K562 (cell line): ENCODE measurements at regions not wholly inside any gene's neighbourhood (a gene's known extent, or its start where the extent isn't known, plus 50 kb on each side); places are given as distances from the start of the nearest gene placed in this dataset.
"Not testable (repeated sequence)": the region's sequence is repeated elsewhere in the genome, so short reads cannot be mapped to it uniquely, and the experiment has no call there.

Experiments used
- BMI1 ChIP-seq: fragments of 150-350 bp; IDR thresholded peaks from 2 replicates; pipeline ENCODE4 v1.6.1; 2014; ENCODE audit warnings: low read length
- EP300 ChIP-seq: IDR thresholded peaks from 2 replicates; pipeline ENCODE4 v1.6.1; 2012; ENCODE audit warnings: low read length, improper control_type of control experiment
- MYNN ChIP-seq, 2 experiments: sonication (generic); formaldehyde crosslinking in 1 of 2; IDR thresholded peaks; 2 replicates each; pipeline versions ENCODE4 v1.5.0 to v1.6.1; 2016 to 2020; ENCODE audit warnings: antibody characterized with exemption in 1 of 2, missing genetic modification reagents in 1 of 2
- PBX2 ChIP-seq, 2 experiments: IDR thresholded peaks in 1 of 2; conservative IDR thresholded peaks in 1 of 2; 2 replicates each; pipeline ENCODE4 v1.6.1; 2016; ENCODE audit warnings: low read depth in 2 of 2, mild to moderate bottlenecking in 1 of 2, missing compliant biosample characterization in 1 of 2, missing genetic modification characterization in 1 of 2, moderate library complexity in 1 of 2
- RFX5 ChIP-seq: IDR thresholded peaks from 2 replicates; pipeline ENCODE4 v1.6.1; 2011; ENCODE audit warnings: low read depth, mild to moderate bottlenecking, improper control_type of control experiment, low read length
- ZBTB34 ChIP-seq: fragments of 250-450 bp; sonication (Bioruptor Pico); IDR thresholded peaks from 2 replicates; pipeline ENCODE4 v1.8.0; 2021; ENCODE audit warnings: mild to moderate bottlenecking, moderate library complexity
- ZNF197 ChIP-seq: fragments of 200-800 bp; sonication (Bioruptor generic); IDR thresholded peaks from 2 replicates; pipeline ENCODE4 v1.6.1; 2016; ENCODE audit warnings: low read depth, missing genetic modification characterization, missing compliant biosample characterization
- TF ChIP-seq, protein P1 (sequence below), 3 experiments: IDR thresholded peaks in 2 of 3; conservative IDR thresholded peaks in 1 of 3; 2 replicates each; pipeline ENCODE4 v1.5.1; 2011 to 2012; ENCODE audit warnings: low read length in 3 of 3, mild to moderate bottlenecking in 3 of 3, control low read depth in 2 of 3, improper control_type of control experiment in 1 of 3, inconsistent platforms in 1 of 3, low read depth in 1 of 3, mixed read lengths in 1 of 3, moderate library complexity in 1 of 3; ENCODE audit not compliant: insufficient read depth in 2 of 3
- TF ChIP-seq, protein P2 (sequence below): sonication (generic); formaldehyde crosslinking; IDR thresholded peaks from 2 replicates; pipeline ENCODE4 v1.8.1; 2023; ENCODE audit warnings: mild to moderate bottlenecking, missing genetic modification reagents
- TF ChIP-seq, protein P3 (sequence below): sonication (generic); formaldehyde crosslinking; IDR thresholded peaks from 2 replicates; pipeline ENCODE4 v1.8.1; 2022; ENCODE audit warnings: missing genetic modification reagents

GRCh38 chr21:32934068-32934467, 91.7 kb upstream of the OLIG2 start:
- TF ChIP-seq, protein P1, sequence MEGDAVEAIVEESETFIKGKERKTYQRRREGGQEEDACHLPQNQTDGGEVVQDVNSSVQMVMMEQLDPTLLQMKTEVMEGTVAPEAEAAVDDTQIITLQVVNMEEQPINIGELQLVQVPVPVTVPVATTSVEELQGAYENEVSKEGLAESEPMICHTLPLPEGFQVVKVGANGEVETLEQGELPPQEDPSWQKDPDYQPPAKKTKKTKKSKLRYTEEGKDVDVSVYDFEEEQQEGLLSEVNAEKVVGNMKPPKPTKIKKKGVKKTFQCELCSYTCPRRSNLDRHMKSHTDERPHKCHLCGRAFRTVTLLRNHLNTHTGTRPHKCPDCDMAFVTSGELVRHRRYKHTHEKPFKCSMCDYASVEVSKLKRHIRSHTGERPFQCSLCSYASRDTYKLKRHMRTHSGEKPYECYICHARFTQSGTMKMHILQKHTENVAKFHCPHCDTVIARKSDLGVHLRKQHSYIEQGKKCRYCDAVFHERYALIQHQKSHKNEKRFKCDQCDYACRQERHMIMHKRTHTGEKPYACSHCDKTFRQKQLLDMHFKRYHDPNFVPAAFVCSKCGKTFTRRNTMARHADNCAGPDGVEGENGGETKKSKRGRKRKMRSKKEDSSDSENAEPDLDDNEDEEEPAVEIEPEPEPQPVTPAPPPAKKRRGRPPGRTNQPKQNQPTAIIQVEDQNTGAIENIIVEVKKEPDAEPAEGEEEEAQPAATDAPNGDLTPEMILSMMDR (IDR thresholded peaks at IDR 0.05 in 2 of 3, conservative IDR thresholded peaks at IDR 0.05 in 1 of 3; ENCODE audit: insufficient read depth in 2 of 3, low read depth in 1 of 3, low read length in 3 of 3), result not testable (repeated sequence)
- TF ChIP-seq, protein P2, sequence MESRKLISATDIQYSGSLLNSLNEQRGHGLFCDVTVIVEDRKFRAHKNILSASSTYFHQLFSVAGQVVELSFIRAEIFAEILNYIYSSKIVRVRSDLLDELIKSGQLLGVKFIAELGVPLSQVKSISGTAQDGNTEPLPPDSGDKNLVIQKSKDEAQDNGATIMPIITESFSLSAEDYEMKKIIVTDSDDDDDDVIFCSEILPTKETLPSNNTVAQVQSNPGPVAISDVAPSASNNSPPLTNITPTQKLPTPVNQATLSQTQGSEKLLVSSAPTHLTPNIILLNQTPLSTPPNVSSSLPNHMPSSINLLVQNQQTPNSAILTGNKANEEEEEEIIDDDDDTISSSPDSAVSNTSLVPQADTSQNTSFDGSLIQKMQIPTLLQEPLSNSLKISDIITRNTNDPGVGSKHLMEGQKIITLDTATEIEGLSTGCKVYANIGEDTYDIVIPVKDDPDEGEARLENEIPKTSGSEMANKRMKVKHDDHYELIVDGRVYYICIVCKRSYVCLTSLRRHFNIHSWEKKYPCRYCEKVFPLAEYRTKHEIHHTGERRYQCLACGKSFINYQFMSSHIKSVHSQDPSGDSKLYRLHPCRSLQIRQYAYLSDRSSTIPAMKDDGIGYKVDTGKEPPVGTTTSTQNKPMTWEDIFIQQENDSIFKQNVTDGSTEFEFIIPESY, result not testable (repeated sequence)
- not testable (repeated sequence) for TF ChIP-seq PBX2 (CRISPR knock-in tag; IDR thresholded peaks at IDR 0.05; ENCODE audit: low read depth); PBX2 (tag; conservative IDR thresholded peaks at IDR 0.05; ENCODE audit: low read depth); MYNN (IDR thresholded peaks at IDR 0.05); MYNN (CRISPR knock-in tag; IDR thresholded peaks at IDR 0.05); RFX5; EP300; ZNF197 (CRISPR knock-in tag); BMI1; ZBTB34 (CRISPR knock-in tag)
- TF ChIP-seq, protein P3, sequence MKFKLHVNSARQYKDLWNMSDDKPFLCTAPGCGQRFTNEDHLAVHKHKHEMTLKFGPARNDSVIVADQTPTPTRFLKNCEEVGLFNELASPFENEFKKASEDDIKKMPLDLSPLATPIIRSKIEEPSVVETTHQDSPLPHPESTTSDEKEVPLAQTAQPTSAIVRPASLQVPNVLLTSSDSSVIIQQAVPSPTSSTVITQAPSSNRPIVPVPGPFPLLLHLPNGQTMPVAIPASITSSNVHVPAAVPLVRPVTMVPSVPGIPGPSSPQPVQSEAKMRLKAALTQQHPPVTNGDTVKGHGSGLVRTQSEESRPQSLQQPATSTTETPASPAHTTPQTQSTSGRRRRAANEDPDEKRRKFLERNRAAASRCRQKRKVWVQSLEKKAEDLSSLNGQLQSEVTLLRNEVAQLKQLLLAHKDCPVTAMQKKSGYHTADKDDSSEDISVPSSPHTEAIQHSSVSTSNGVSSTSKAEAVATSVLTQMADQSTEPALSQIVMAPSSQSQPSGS (CRISPR knock-in tag), result not testable (repeated sequence)
